Suprapubic skin (tissue), 4 donors: ENCODE measurements at regions not wholly inside any gene's neighbourhood (a gene's known extent, or its start where the extent isn't known, plus 50 kb on each side); places are given as distances from the start of the nearest gene placed in this dataset.
"Not testable (repeated sequence)": the region's sequence is repeated elsewhere in the genome, so short reads cannot be mapped to it uniquely, and the experiment has no call there.

Source experiments
- DNase-seq, 2 donors: peaks; one replicate each; pipeline ENCODE4 v3.0.0-alpha.2; 2019; ENCODE audit warnings: low spot score in 2 of 2
- H3K27ac ChIP-seq: fragments of 200-600 bp; sonication (generic); one replicate; pipeline ENCODE4 v1.5.1; 2019
- H3K27me3 ChIP-seq: fragments of 200-600 bp; sonication (generic); one replicate; pipeline ENCODE4 v1.5.1; 2019
- H3K36me3 ChIP-seq: fragments of 200-600 bp; sonication (generic); one replicate; pipeline ENCODE4 v1.5.1; 2019
- H3K4me1 ChIP-seq: fragments of 200-600 bp; sonication (generic); one replicate; pipeline ENCODE4 v1.5.1; 2019
- H3K4me3 ChIP-seq: fragments of 200-600 bp; sonication (generic); one replicate; pipeline ENCODE4 v1.5.1; 2019; ENCODE audit warnings: mild to moderate bottlenecking
- H3K9me3 ChIP-seq: fragments of 200-600 bp; sonication (generic); one replicate; pipeline ENCODE4 v1.5.1; 2019
- EP300 ChIP-seq: sonication (generic); formaldehyde crosslinking; IDR thresholded peaks from one replicate; pipeline ENCODE4 v1.6.1; 2017; ENCODE audit warnings: antibody characterized with exemption
- POLR2A ChIP-seq, 2 donors: fragments of 450-650 bp; IDR thresholded peaks; one replicate each; pipeline ENCODE4 v1.6.1; 2017; ENCODE audit warnings: antibody characterized with exemption in 2 of 2, mild to moderate bottlenecking in 2 of 2, moderate library complexity in 2 of 2
- POLR2AphosphoS5 ChIP-seq, 3 donors: sonication (generic); formaldehyde crosslinking; IDR thresholded peaks; one replicate each; pipeline ENCODE4 v1.6.1; 2017; ENCODE audit warnings: antibody characterized with exemption in 3 of 3
- WGBS: methylation state at CpG from one replicate; pipeline ENCODE4 v1.1.5; 2018; 5-methylcytosine and 5-hydroxymethylcytosine counted together
- TF ChIP-seq, protein P1 (sequence below), 2 donors: fragments of 200-600 bp in 1 of 2; fragments of 450-650 bp in 1 of 2; sonication (generic) in 1 of 2; IDR thresholded peaks; one replicate each; pipeline ENCODE4 v1.5.1; 2016 to 2019; ENCODE audit warnings: antibody characterized with exemption in 2 of 2, mild to moderate bottlenecking in 1 of 2, moderate library complexity in 1 of 2

GRCh38 chr13:88026241-88026640 lies 355.1 kb downstream of the SLITRK5 start:
- WGBS: 29% methylated on average over 1 of the region's 1 CpG
- no peak overlapping the region for H3K27ac ChIP-seq
- no peak for DNase-seq
- no peaks in the 10 kb centered on the region for H3K4me1 ChIP-seq
- no peaks in the 10 kb centered on the region for H3K9me3 ChIP-seq
- H3K27me3 ChIP-seq: no peaks in the 10 kb centered on the region
- TF ChIP-seq POLR2A (IDR thresholded peaks at IDR 0.05): no peak
- TF ChIP-seq POLR2AphosphoS5 (IDR thresholded peaks at IDR 0.05): no peak
- TF ChIP-seq, protein P1, sequence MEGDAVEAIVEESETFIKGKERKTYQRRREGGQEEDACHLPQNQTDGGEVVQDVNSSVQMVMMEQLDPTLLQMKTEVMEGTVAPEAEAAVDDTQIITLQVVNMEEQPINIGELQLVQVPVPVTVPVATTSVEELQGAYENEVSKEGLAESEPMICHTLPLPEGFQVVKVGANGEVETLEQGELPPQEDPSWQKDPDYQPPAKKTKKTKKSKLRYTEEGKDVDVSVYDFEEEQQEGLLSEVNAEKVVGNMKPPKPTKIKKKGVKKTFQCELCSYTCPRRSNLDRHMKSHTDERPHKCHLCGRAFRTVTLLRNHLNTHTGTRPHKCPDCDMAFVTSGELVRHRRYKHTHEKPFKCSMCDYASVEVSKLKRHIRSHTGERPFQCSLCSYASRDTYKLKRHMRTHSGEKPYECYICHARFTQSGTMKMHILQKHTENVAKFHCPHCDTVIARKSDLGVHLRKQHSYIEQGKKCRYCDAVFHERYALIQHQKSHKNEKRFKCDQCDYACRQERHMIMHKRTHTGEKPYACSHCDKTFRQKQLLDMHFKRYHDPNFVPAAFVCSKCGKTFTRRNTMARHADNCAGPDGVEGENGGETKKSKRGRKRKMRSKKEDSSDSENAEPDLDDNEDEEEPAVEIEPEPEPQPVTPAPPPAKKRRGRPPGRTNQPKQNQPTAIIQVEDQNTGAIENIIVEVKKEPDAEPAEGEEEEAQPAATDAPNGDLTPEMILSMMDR (IDR thresholded peaks at IDR 0.05): no peak
- no peak overlapping the region for H3K4me3 ChIP-seq
- H3K36me3 ChIP-seq: no peaks in the 10 kb centered on the region

GRCh38 chr13:88031980-88032559 lies 360.9 kb downstream of the SLITRK5 start:
- Histone ChIP-seq H3K4me1 (no peaks in the 10 kb centered on the region), H3K27ac (no peak overlapping the region), H3K27me3 (no peaks in the 10 kb centered on the region), H3K4me3 (no peak overlapping the region), H3K36me3 (no peaks in the 10 kb centered on the region), H3K9me3 (no peaks in the 10 kb centered on the region)
- no peak for DNase-seq
- TF ChIP-seq, protein P1 (IDR thresholded peaks at IDR 0.05): no peak
- TF ChIP-seq EP300 (no peak), POLR2AphosphoS5 (IDR thresholded peaks at IDR 0.05) (no peak), POLR2A (IDR thresholded peaks at IDR 0.05) (no peak)

DNA sequence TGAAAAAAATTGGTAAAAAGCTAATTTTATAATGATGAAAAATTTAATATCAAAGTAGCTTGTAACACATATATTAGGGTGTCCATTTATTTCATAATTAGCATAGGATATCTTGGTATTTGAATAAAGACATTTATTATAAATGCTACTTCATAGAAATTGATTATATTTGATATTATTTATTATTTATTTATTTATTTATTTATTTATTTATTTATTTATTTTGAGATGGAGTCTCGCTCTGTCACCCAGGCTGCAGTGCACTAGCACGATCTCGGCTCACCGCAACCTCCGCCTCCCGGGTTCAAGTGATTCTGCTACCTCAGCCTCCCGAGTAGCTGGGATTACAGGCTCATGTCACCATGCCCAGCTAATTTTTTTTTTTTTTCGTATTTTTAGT lies 365.0 kb downstream of the SLITRK5 start:
- H3K36me3 ChIP-seq, H3K4me1 ChIP-seq, DNase-seq, H3K27ac ChIP-seq, H3K9me3 ChIP-seq, H3K27me3 ChIP-seq, H3K4me3 ChIP-seq: not testable (repeated sequence)
- 94% methylated on average over 8 of the region's 8 CpGs for WGBS

GRCh38 chr13:88042489-88042888 lies 371.3 kb downstream of the SLITRK5 start:
- no peak overlapping the region for H3K27ac ChIP-seq
- TF ChIP-seq POLR2A (IDR thresholded peaks at IDR 0.05): no peak
- no peak for TF ChIP-seq POLR2AphosphoS5 (IDR thresholded peaks at IDR 0.05)
- TF ChIP-seq, protein P1 (IDR thresholded peaks at IDR 0.05): no peak
- no peak for TF ChIP-seq EP300
- H3K4me1 ChIP-seq: no peaks in the 10 kb centered on the region
- no peaks in the 10 kb centered on the region for H3K9me3 ChIP-seq
- H3K36me3 ChIP-seq: no peaks in the 10 kb centered on the region
- WGBS: 44% methylated on average over 1 of the region's 1 CpG
- no peaks in the 10 kb centered on the region for H3K27me3 ChIP-seq
- no peak overlapping the region for H3K4me3 ChIP-seq
- no peak for DNase-seq

- no peak for DNase-seq
- H3K4me1 ChIP-seq: no peaks in the 10 kb centered on the region
- no peak for TF ChIP-seq POLR2A (IDR thresholded peaks at IDR 0.05)
- TF ChIP-seq, protein P1 (IDR thresholded peaks at IDR 0.05): no peak
- no peak for TF ChIP-seq EP300
- TF ChIP-seq POLR2AphosphoS5 (IDR thresholded peaks at IDR 0.05): no peak
- peaks cover 5% of the 10 kb centered on the region for H3K9me3 ChIP-seq
- H3K27me3 ChIP-seq: no peaks in the 10 kb centered on the region
- H3K27ac ChIP-seq: no peak overlapping the region
- H3K4me3 ChIP-seq: no peak overlapping the region
- H3K36me3 ChIP-seq: no peaks in the 10 kb centered on the region
- WGBS: 68% methylated on average over 5 of the region's 8 CpGs
These were observed 380.7 kb downstream of the SLITRK5 start for GRCh38 chr13:88051746-88052482.
